Stimulated activated effector memory CD8-positive, alpha-beta T cell treated with anti-CD3 and anti-CD28 coated beads, Interleukin-12 subunit alpha, Interleukin-12 subunit beta, amount 100 ng/mL, for 72 hours (primary cell): ENCODE measurements at regions not wholly inside any gene's neighbourhood (a gene's known extent, or its start where the extent isn't known, plus 50 kb on each side); places are given as distances from the start of the nearest gene placed in this dataset.

Experiments
- ATAC-seq: fragments of 150-1000 bp; cut with Tn5 transposase; 2 replicates; pipeline ENCODE4 v1.10.0; 2021
- DNase-seq, 2 donors: peaks; one replicate each; pipeline ENCODE4 v3.0.0; 2021 to 2022; ENCODE audit warnings: low spot score in 2 of 2
- H3K27ac Mint-ChIP-seq: one replicate; pipeline ENCODE4 v1.8.0; 2022; ENCODE audit warnings: mild to moderate bottlenecking, mixed read lengths
- H3K36me3 Mint-ChIP-seq: one replicate; pipeline ENCODE4 v1.8.0; 2022; ENCODE audit warnings: mild to moderate bottlenecking, mixed read lengths
- H3K4me1 Mint-ChIP-seq: one replicate; pipeline ENCODE4 v1.8.0; 2022; ENCODE audit warnings: mixed read lengths
- H3K4me3 Mint-ChIP-seq: one replicate; pipeline ENCODE4 v1.8.0; 2022; ENCODE audit warnings: mild to moderate bottlenecking, mixed read lengths
- H3K9me3 Mint-ChIP-seq: one replicate; pipeline ENCODE4 v1.8.0; 2022; ENCODE audit warnings: mixed read lengths

DNA sequence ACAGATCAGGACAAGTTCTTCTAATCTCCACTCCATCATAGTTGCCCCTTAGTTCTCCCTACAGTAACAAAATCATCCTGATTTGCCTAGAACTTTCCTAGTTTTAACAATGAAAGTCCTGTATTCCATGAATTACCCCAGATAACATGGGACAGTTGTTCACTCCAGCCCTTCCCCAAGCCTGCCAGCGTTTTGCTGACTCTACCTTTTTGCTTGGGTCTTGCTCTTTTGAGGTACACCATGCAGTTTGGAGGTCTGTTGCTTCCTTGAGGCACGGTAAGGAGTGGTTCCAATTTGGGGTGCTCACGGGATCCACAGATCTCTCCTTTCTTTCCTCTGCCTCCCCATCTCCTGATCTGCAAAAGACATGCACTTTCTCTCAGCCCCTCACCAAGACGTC is 61.6 kb upstream of the DYRK2 start:
- H3K4me1 Mint-ChIP-seq, result peaks cover 23% of the 10 kb centered on the region
- ATAC-seq (no peak), DNase-seq (no peak)
- no peak overlapping the region for H3K27ac Mint-ChIP-seq
- H3K4me3 Mint-ChIP-seq, result no peak overlapping the region
- H3K9me3 Mint-ChIP-seq, result peaks cover 1% of the 10 kb centered on the region
- no peaks in the 10 kb centered on the region for H3K36me3 Mint-ChIP-seq

DNA sequence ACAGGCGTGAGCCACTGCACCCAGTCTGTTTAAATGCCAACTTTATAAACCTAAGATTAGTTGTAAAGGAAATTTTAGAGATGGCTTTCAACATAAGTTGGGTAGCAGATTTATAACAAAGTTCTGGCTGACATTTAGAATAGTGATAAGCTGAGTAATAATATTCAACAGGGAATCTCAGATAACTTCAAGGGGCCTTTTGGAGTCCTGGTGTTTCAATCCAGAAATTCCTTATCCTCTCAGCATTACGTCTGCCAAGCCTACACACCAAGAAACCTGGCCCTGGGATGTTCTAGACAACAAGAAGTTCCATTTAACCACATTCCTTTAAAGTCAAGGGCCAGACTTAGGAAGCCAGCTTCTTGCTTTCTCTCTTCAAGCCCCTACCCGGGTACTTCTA is 59.5 kb upstream of the DYRK2 start:
- no peak for DNase-seq
- Mint-ChIP-seq H3K9me3 (peaks cover 5% of the 10 kb centered on the region), H3K4me1 (peaks cover 44% of the 10 kb centered on the region), H3K36me3 (no peaks in the 10 kb centered on the region), H3K4me3 (no peak overlapping the region), H3K27ac (no peak overlapping the region)
- no peak for ATAC-seq

DNA sequence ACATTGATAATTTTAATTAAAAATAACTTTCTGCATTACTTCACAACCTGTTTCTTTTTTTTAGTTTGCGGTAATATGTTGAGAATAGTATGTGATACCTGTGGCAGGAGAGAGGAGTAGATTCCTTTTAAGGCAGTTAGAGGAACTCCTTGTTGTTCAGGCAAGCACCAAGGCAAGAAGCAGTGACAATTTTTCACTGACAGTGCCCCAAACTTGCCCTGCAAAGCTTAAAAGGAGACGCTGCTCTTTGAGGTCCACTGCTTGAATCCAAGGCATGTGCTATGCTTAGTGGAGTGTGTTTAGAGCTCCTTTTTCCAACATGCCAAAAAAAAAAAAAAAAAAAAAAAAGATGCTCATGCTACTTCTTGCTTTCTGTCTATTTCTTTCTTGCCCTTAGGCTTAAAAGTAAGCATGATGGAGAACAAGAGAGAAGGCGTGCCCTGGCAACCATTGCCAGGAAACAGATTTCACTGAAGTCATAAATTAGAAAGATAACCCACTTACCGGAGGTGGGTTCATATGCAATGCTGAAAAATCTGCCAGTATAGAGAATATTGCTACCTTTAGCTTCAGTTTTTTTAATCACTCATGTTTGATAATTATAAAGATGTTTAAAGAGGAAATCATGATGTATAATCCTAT is 58.3 kb upstream of the DYRK2 start:
- Mint-ChIP-seq H3K4me3 (no peak overlapping the region), H3K27ac (no peak overlapping the region), H3K9me3 (peaks cover 5% of the 10 kb centered on the region), H3K36me3 (no peaks in the 10 kb centered on the region), H3K4me1 (peaks cover 40% of the 10 kb centered on the region)
- DNase-seq, result no peak
- ATAC-seq, result no peak

DNA sequence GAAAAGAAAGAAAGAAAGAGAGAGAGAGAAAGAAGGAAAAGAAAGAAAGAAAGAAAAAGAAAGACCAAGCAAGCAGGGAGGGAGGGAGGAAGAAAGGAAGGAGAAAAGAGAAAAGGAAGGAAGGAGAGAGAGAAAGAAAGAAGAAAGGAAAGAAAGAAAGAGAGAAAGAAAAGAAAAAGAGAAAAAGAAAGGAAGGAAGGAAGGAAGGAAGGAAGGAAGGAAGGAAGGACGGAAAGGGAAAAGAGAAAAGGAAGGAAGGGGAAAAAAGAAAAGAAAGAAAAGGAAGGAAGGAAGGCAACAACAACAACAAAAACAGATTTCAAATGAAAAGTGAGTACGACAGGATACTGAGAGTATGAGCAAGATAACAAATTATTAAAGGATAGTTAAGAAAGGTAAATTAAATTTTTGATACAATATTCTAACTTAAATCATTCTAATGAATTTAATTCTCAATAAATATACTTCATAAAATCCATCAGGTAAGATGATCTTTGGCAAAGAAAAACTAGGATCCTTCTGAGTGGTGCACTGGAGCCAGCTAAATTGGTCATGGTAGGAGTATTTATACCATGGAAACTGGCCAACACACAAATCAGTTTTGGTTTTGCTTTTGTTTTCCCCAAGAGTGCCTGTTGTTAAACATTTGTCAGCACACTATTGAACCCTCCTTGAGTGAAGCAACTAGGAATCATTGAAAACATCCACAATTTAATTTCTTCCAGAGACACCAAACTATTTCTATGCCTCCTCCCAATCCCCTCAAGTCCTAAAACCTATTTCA is 56.1 kb upstream of the DYRK2 start:
- ATAC-seq, result peak; percentile 71
- Mint-ChIP-seq H3K36me3 (no peaks in the 10 kb centered on the region), H3K9me3 (peaks cover 5% of the 10 kb centered on the region)

DNA sequence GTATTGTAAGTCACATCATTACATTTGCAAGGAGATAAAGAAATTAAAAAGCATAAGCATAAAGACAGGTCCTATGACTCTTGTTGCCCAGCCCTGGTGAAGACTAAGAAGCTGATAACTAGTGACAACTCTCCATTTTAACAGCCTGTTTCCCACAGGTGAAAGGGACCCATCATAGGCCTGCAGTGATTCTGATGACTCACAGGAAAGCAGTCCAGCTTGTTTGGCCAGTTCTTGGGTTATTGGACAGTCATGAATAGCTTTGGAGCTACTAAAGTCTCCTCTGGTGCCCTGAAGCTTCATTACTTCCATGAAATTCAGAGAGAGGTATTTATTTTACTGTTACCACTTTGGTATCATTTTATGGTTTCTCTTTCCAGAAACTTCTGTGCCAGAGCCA is 55.5 kb upstream of the DYRK2 start:
- Mint-ChIP-seq H3K27ac (no peak overlapping the region), H3K9me3 (peaks cover 5% of the 10 kb centered on the region), H3K4me1 (peaks cover 40% of the 10 kb centered on the region), H3K36me3 (no peaks in the 10 kb centered on the region), H3K4me3 (no peak overlapping the region)
- ATAC-seq (no peak), DNase-seq (no peak)

More for the DNA sequence above, 56.1 kb upstream of the DYRK2 start:
- H3K27ac Mint-ChIP-seq, result peak overlapping the region; percentile 91
- no peak for DNase-seq
- H3K4me3 Mint-ChIP-seq, result peak overlapping the region; percentile 20
- H3K4me1 Mint-ChIP-seq, result peaks cover 40% of the 10 kb centered on the region

DNA sequence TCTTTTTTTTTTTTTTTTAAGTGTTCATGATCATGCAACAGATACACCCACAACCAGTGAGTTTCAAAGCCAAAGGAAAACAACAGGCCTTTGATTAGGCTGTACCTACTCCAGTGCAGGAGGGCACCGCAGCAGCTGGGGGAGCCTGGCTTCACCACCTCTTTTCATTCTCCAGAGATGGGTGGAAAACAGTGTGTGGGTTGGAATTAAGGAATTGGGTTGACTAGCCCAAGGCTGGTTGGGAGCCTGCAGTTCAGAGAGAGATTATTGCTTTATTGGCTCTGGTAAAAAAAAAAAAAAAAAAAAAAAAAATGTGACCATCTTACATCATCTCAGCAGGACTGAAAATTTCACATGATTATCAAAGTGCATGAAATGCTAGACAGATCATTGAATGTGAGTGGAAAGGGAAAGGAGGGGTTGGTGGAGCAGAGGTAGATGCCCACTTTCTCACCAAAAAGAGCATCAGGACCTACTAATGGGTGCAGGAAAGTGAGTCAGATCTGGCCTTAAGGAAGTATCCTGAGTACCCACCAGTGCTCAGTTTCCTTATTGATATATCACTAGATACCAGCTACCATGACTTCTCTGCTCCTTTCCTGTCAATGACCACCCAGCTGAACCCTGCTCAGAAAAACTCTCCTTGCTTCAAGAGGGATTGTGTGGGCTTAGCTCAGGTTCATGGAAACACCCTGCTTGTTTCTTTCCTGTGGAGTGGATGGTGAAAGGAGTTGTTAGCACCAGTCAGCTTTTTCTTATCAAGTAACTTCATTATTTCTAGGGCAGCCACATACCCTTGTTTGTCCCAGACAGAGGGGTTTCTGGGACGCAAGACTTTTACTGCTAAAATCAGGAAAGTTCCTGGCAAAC is 54.8 kb upstream of the DYRK2 start:
- no peak overlapping the region for H3K4me3 Mint-ChIP-seq
- H3K36me3 Mint-ChIP-seq, result no peaks in the 10 kb centered on the region
- peaks cover 5% of the 10 kb centered on the region for H3K9me3 Mint-ChIP-seq
- no peak overlapping the region for H3K27ac Mint-ChIP-seq
- DNase-seq (no peak), ATAC-seq (peak; percentile 43)
- peaks cover 40% of the 10 kb centered on the region for H3K4me1 Mint-ChIP-seq

DNA sequence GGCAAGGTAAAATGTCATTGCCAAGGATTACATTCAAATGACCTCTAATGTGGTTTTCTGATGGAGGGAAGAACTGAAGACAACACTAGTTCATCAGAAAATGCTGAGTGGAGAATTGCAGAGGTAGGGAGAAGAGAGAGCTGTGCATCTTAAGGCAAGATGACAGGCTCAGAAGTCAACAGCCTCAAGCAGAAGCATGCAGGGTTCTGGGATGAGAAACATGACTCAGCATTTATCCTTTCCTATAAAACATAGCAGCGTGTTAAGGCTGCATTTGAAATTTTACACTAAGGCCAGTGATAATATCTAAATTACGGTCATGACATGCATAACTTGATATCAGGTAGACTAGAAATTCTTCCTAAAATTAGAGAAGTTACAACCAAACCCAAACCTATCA is 53.7 kb upstream of the DYRK2 start:
- H3K9me3 Mint-ChIP-seq, result peaks cover 5% of the 10 kb centered on the region
- no peak overlapping the region for H3K27ac Mint-ChIP-seq
- H3K4me1 Mint-ChIP-seq, result peaks cover 34% of the 10 kb centered on the region
- no peaks in the 10 kb centered on the region for H3K36me3 Mint-ChIP-seq
- ATAC-seq (no peak), DNase-seq (no peak)
- H3K4me3 Mint-ChIP-seq, result no peak overlapping the region

DNA sequence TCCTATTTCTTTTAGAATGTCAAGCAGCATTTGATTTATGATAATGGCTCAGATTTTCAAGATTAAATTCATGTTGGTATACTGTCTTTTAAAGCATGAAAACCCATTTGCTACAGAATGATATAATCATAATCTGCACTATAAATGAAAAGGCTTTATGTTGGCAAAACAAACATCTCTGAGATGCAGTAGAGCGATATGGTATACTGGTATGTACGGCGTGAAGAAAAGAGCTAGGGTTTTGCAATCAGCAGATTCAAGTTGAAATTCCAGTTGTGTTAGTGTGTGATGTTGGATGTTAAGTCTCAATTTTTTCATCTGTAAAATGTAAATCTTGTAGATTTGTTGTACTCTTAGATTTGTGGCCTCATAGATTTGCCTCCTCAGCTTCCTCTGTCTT is 53.2 kb upstream of the DYRK2 start:
- DNase-seq, result no peak
- ATAC-seq, result no peak
- no peak overlapping the region for H3K27ac Mint-ChIP-seq
- H3K9me3 Mint-ChIP-seq, result peaks cover 5% of the 10 kb centered on the region
- H3K36me3 Mint-ChIP-seq, result no peaks in the 10 kb centered on the region
- no peak overlapping the region for H3K4me3 Mint-ChIP-seq
- H3K4me1 Mint-ChIP-seq, result peaks cover 33% of the 10 kb centered on the region

DNA sequence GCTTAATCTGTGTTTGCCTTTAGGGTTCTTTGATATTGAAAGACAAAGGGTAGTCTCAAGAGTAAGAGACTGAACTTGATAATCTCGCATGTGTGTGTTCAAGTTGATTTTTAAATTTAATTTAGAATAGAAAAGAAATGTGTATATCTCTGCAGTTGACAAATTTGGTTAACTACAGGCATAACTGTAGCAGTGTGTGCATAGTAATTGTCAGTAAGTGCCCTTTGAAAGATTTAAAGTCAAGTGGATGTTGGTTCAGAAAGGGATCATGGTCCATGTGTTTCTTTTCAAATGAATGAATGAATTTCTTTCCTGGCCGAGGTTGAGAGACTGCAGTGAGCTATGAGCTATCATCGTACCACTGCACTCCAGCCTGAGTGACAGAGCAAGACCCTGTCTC is 49.9 kb upstream of the DYRK2 start:
- Mint-ChIP-seq H3K27ac (no peak overlapping the region), H3K4me1 (peaks cover 7% of the 10 kb centered on the region), H3K36me3 (no peaks in the 10 kb centered on the region), H3K4me3 (no peak overlapping the region), H3K9me3 (no peaks in the 10 kb centered on the region)
- DNase-seq, result no peak
- no peak for ATAC-seq
